ENCODE measurements at regions not wholly inside any gene's neighbourhood (a gene's known extent, or its start where the extent isn't known, plus 50 kb on each side); places are given as distances from the start of the nearest gene placed in this dataset.

- H3K9ac ChIP-seq (ENCODE audit: low read length): no peak overlapping the region
- H3K36me3 ChIP-seq (ENCODE audit: insufficient read depth, low read length): no peaks in the 10 kb centered on the region
- TF ChIP-seq CTCF (IDR thresholded peaks at IDR 0.05; ENCODE audit: poor library complexity, severe bottlenecking): no peak
- TF ChIP-seq EP300 (conservative IDR thresholded peaks at IDR 0.05; ENCODE audit: poor library complexity, severe bottlenecking): no peak
- TF ChIP-seq POLR2AphosphoS5 (IDR thresholded peaks at IDR 0.05): no peak
- TF ChIP-seq TAF1 (IDR thresholded peaks at IDR 0.05; ENCODE audit: low read depth): no peak
- TF ChIP-seq RAD21 (conservative IDR thresholded peaks at IDR 0.05): no peak
- no peak for TF ChIP-seq MXI1 (conservative IDR thresholded peaks at IDR 0.05; ENCODE audit: poor library complexity, severe bottlenecking)
- no peak for TF ChIP-seq REST (IDR thresholded peaks at IDR 0.05; ENCODE audit: borderline replicate concordance)
- H3K27me3 ChIP-seq (ENCODE audit: insufficient read depth, low read depth, low read length): no peaks in the 10 kb centered on the region
- H4K20me1 ChIP-seq (ENCODE audit: insufficient read depth): no peaks in the 10 kb centered on the region
- H3K4me2 ChIP-seq (ENCODE audit: low read length): no peak overlapping the region
- H3F3A ChIP-seq (ENCODE audit: insufficient read depth, low read length, poor library complexity, severe bottlenecking): no peaks in the 10 kb centered on the region
- H3K9me3 ChIP-seq (ENCODE audit: low read length): no peaks in the 10 kb centered on the region
- H2AFZ ChIP-seq (ENCODE audit: low read depth, low read length): no peak overlapping the region
- no peaks in the 10 kb centered on the region for H3K79me2 ChIP-seq (replicated peaks; ENCODE audit: insufficient read depth, low read length)
- H3K27ac ChIP-seq (ENCODE audit: low read length): no peak overlapping the region
- no peak overlapping the region for H3K4me3 ChIP-seq (ENCODE audit: low read length)
- H3K9me2 ChIP-seq (ENCODE audit: insufficient read depth, low read length): no peaks in the 10 kb centered on the region
Measured at GRCh38 chr1:117696561-117696960, 90.7 kb downstream of the TENT5C start.

GRCh38 chr1:117697220-117697781 lies 91.5 kb downstream of the TENT5C start:
- TF ChIP-seq POLR2AphosphoS5 (IDR thresholded peaks at IDR 0.05): no peak
- TF ChIP-seq CTCF (IDR thresholded peaks at IDR 0.05; ENCODE audit: poor library complexity, severe bottlenecking): no peak
- no peak for TF ChIP-seq EZH2 (IDR thresholded peaks at IDR 0.05; ENCODE audit: borderline replicate concordance, insufficient read depth, low read length, poor library complexity, severe bottlenecking)
- no peak for TF ChIP-seq MXI1 (conservative IDR thresholded peaks at IDR 0.05; ENCODE audit: poor library complexity, severe bottlenecking)
- no peak for TF ChIP-seq RAD21 (conservative IDR thresholded peaks at IDR 0.05)
- TF ChIP-seq SMC3 (conservative IDR thresholded peaks at IDR 0.05; ENCODE audit: poor library complexity): no peak
- no peak for TF ChIP-seq REST (IDR thresholded peaks at IDR 0.05; ENCODE audit: borderline replicate concordance)
- no peak for TF ChIP-seq TAF1 (IDR thresholded peaks at IDR 0.05; ENCODE audit: low read depth)
- no peak for TF ChIP-seq EP300 (conservative IDR thresholded peaks at IDR 0.05; ENCODE audit: poor library complexity, severe bottlenecking)
- Histone ChIP-seq H3K27ac (ENCODE audit: low read length) (no peak overlapping the region), H3K9ac (ENCODE audit: low read length) (no peak overlapping the region), H2AFZ (ENCODE audit: low read depth, low read length) (no peak overlapping the region), H3F3A (ENCODE audit: insufficient read depth, low read length, poor library complexity, severe bottlenecking) (no peaks in the 10 kb centered on the region), H4K20me1 (ENCODE audit: insufficient read depth) (no peaks in the 10 kb centered on the region), H3K79me2 (replicated peaks; ENCODE audit: insufficient read depth, low read length) (no peaks in the 10 kb centered on the region), H3K36me3 (ENCODE audit: insufficient read depth, low read length) (no peaks in the 10 kb centered on the region), H3K4me3 (ENCODE audit: low read length) (no peak overlapping the region), H3K4me2 (ENCODE audit: low read length) (no peak overlapping the region), H3K9me2 (ENCODE audit: insufficient read depth, low read length) (no peaks in the 10 kb centered on the region), H3K27me3 (ENCODE audit: insufficient read depth, low read depth, low read length) (no peaks in the 10 kb centered on the region), H3K9me3 (ENCODE audit: low read length) (no peaks in the 10 kb centered on the region)
